K562 (cell line): ENCODE measurements at regions not wholly inside any gene's neighbourhood (a gene's known extent, or its start where the extent isn't known, plus 50 kb on each side); places are given as distances from the start of the nearest gene placed in this dataset.

Experiments
- ARID3A ChIP-seq: IDR thresholded peaks from 2 replicates; pipeline ENCODE4 v1.6.1; 2012; ENCODE audit warnings: low read depth, low read length, improper control_type of control experiment, borderline replicate concordance
- BMI1 ChIP-seq: fragments of 150-350 bp; IDR thresholded peaks from 2 replicates; pipeline ENCODE4 v1.6.1; 2014; ENCODE audit warnings: low read length
- BRD4 ChIP-seq: fragments of 200-600 bp; sonication (generic); IDR thresholded peaks from 2 replicates; pipeline ENCODE4 v1.6.1; 2017; ENCODE audit warnings: inconsistent platforms
- BRF2 ChIP-seq: IDR thresholded peaks from 3 replicates; pipeline ENCODE4 v1.6.1; 2011; ENCODE audit warnings: borderline replicate concordance, mild to moderate bottlenecking; ENCODE audit not compliant: insufficient read length, insufficient read depth
- CEBPG ChIP-seq, 3 experiments: fragments of 200-800 bp in 1 of 3; sonication (Bioruptor generic) in 1 of 3; sonication (generic) in 1 of 3; formaldehyde crosslinking in 1 of 3; IDR thresholded peaks in 2 of 3; conservative IDR thresholded peaks in 1 of 3; 2 replicates each; pipeline versions ENCODE4 v1.6.1 to v1.8.0; 2016 to 2022; ENCODE audit warnings: missing compliant biosample characterization in 2 of 3, missing genetic modification characterization in 2 of 3, mild to moderate bottlenecking in 1 of 3, missing genetic modification reagents in 1 of 3
- CTCF ChIP-seq, 3 experiments: IDR thresholded peaks in 2 of 3; conservative IDR thresholded peaks in 1 of 3; 2 replicates each; pipeline ENCODE4 v1.5.1; 2011 to 2012; ENCODE audit warnings: low read length in 3 of 3, mild to moderate bottlenecking in 3 of 3, control low read depth in 2 of 3, improper control_type of control experiment in 1 of 3, inconsistent platforms in 1 of 3, low read depth in 1 of 3, mixed read lengths in 1 of 3, moderate library complexity in 1 of 3; ENCODE audit not compliant: insufficient read depth in 2 of 3
- E4F1 ChIP-seq: fragments of 250-450 bp; sonication (Bioruptor Pico); IDR thresholded peaks from 2 replicates; pipeline ENCODE4 v1.5.0; 2021; ENCODE audit warnings: mild to moderate bottlenecking, borderline replicate concordance
- EGR1 ChIP-seq: fragments of 450-650 bp; conservative IDR thresholded peaks from 2 replicates; pipeline ENCODE4 v1.6.1; 2017; ENCODE audit warnings: mild to moderate bottlenecking
- MEF2A ChIP-seq: IDR thresholded peaks from 2 replicates; pipeline ENCODE4 v1.6.1; 2011; ENCODE audit warnings: low read depth, mild to moderate bottlenecking, low read length, moderate library complexity; ENCODE audit not compliant: control insufficient read depth
- MYC ChIP-seq, 2 experiments: fragments of 250-450 bp in 1 of 2; sonication (Bioruptor Pico) in 1 of 2; IDR thresholded peaks; 2 replicates each; pipeline versions ENCODE4 v1.5.1 to v1.6.1; 2012 to 2021; ENCODE audit warnings: low read depth in 2 of 2, borderline replicate concordance in 1 of 2, improper control_type of control experiment in 1 of 2, low read length in 1 of 2, mild to moderate bottlenecking in 1 of 2, moderate library complexity in 1 of 2
- NR2C2 ChIP-seq, 2 experiments: fragments of 200-800 bp in 1 of 2; sonication (Bioruptor generic) in 1 of 2; sonication (generic) in 1 of 2; formaldehyde crosslinking in 1 of 2; IDR thresholded peaks; 2 replicates each; pipeline versions ENCODE4 v1.6.1 to v1.8.0; 2016 to 2022; ENCODE audit warnings: mild to moderate bottlenecking in 1 of 2, missing compliant biosample characterization in 1 of 2, missing genetic modification characterization in 1 of 2, missing genetic modification reagents in 1 of 2
- RERE ChIP-seq: sonication (generic); formaldehyde crosslinking; IDR thresholded peaks from 2 replicates; pipeline ENCODE4 v1.8.0; 2023; ENCODE audit warnings: missing genetic modification reagents, mild to moderate bottlenecking, borderline replicate concordance
- ZBTB43 ChIP-seq: sonication (generic); formaldehyde crosslinking; IDR thresholded peaks from 2 replicates; pipeline ENCODE4 v1.8.0; 2023; ENCODE audit warnings: mild to moderate bottlenecking, missing genetic modification reagents
- ZNF57 ChIP-seq: fragments of 450-650 bp; formaldehyde crosslinking; IDR thresholded peaks from 2 replicates; pipeline ENCODE4 v1.4.0; 2020; ENCODE audit warnings: mild to moderate bottlenecking, moderate library complexity

DNA sequence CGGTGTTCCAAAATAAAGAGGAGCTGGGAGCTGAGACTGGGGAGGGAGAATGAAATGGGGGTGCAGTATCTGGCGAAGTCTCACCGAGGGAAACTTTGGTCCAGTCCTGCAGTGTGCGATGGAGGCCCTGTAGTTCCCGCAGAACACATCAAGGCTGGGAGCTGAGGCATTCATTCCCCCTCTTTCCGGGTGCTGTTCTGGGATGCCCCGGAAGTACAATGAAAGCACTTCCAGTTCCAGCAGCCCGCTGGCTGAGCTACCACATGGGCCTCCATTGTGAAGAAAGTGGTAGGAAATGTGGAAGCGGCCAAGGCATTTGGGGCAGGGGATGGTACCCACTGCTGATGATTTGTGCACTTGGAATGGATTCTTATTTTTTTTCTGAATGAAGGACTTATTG lies 560.7 kb downstream of the GLRX3 start:
- TF ChIP-seq CTCF (IDR thresholded peaks at IDR 0.05 in 2 of 3, conservative IDR thresholded peaks at IDR 0.05 in 1 of 3; ENCODE audit: insufficient read depth in 2 of 3, low read depth in 1 of 3, low read length in 3 of 3), result no peak
- TF ChIP-seq CEBPG (CRISPR knock-in tag; IDR thresholded peaks at IDR 0.05), result no peak
- TF ChIP-seq CEBPG (tag; conservative IDR thresholded peaks at IDR 0.05 in 1 of 2, IDR thresholded peaks at IDR 0.05 in 1 of 2), result no peak
- TF ChIP-seq E4F1, result no peak
- no peak for TF ChIP-seq NR2C2 (CRISPR knock-in tag; IDR thresholded peaks at IDR 0.05)
- TF ChIP-seq NR2C2 (tag; IDR thresholded peaks at IDR 0.05), result peak; percentile 60
- TF ChIP-seq RERE (CRISPR knock-in tag), result no peak
- TF ChIP-seq ZBTB43 (CRISPR knock-in tag), result no peak
- no peak for TF ChIP-seq EGR1
- no peak for TF ChIP-seq MEF2A
- no peak for TF ChIP-seq BRD4
- no peak for TF ChIP-seq BRF2
- no peak for TF ChIP-seq BMI1
- TF ChIP-seq ZNF57 (CRISPR knock-in tag), result no peak
- no peak for TF ChIP-seq MYC (IDR thresholded peaks at IDR 0.05; ENCODE audit: low read depth, low read length)
- no peak for TF ChIP-seq MYC (CRISPR knock-in tag; IDR thresholded peaks at IDR 0.05; ENCODE audit: borderline replicate concordance, low read depth)
- TF ChIP-seq ARID3A, result no peak
